ENCODE measurements at regions not wholly inside any gene's neighbourhood (a gene's known extent, or its start where the extent isn't known, plus 50 kb on each side); places are given as distances from the start of the nearest gene placed in this dataset.

GRCh38 chr9:107770716-107771115 lies 281.1 kb upstream of the KLF4 start:
- TF ChIP-seq, protein P1, sequence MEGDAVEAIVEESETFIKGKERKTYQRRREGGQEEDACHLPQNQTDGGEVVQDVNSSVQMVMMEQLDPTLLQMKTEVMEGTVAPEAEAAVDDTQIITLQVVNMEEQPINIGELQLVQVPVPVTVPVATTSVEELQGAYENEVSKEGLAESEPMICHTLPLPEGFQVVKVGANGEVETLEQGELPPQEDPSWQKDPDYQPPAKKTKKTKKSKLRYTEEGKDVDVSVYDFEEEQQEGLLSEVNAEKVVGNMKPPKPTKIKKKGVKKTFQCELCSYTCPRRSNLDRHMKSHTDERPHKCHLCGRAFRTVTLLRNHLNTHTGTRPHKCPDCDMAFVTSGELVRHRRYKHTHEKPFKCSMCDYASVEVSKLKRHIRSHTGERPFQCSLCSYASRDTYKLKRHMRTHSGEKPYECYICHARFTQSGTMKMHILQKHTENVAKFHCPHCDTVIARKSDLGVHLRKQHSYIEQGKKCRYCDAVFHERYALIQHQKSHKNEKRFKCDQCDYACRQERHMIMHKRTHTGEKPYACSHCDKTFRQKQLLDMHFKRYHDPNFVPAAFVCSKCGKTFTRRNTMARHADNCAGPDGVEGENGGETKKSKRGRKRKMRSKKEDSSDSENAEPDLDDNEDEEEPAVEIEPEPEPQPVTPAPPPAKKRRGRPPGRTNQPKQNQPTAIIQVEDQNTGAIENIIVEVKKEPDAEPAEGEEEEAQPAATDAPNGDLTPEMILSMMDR (IDR thresholded peaks at IDR 0.05): no peak
- TF ChIP-seq POLR2A (IDR thresholded peaks at IDR 0.05): no peak
